ENCODE measurements at regions not wholly inside any gene's neighbourhood (a gene's known extent, or its start where the extent isn't known, plus 50 kb on each side); places are given as distances from the start of the nearest gene placed in this dataset.
A peak's percentile ranks its signal among the peaks of the same experiment; 100 is the strongest.
"Not testable (repeated sequence)": the region's sequence is repeated elsewhere in the genome, so short reads cannot be mapped to it uniquely, and the experiment has no call there.

DNA sequence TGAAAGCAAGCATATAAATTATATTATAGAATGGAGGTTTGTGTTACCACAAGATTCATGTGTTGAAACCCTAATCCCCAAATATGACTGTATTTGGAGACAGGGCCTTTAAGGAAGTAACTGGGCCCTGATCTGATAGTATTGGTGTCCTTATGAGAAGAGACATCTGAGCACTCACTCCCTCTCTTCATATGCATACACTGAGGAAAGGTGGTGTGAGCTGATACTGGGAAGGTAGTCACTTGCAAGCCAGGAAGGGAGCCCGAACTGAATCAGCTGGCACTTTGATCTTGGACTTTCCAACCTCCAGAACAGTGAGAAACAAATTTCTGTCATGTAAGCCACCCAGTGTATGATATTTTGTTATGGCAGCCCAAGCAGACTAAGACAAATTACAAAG is 66.9 kb upstream of the RHOBTB1 start:
- no peaks in the 10 kb centered on the region for H3K27me3 ChIP-seq
- DNase-seq, result no peak

DNA sequence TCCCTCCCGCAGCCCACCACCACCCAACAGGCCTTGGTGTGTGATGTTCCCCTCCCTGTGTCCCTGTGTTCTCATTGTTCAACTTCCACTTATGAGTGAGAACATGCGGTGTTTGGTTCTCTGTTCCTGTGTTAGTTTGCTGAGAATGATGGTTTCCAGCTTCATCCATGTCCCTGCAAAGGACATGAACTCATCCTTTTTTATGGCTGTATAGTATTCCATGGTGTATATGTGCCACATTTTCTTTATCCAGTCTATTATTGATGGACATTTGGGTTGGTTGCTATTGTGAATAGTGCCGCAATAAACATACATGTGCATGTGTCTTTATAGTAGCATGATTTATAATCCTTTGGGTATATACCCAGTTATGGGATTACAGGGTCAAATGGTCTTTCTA is 59.1 kb upstream of the RHOBTB1 start:
- not testable (repeated sequence) for DNase-seq, H3K27me3 ChIP-seq, H3K9me3 ChIP-seq, H3K27ac ChIP-seq, H3K4me3 ChIP-seq, H3K36me3 ChIP-seq
- H3K4me1 ChIP-seq, result peaks cover 0 to 13% (median 3%) of the 10 kb centered on the region in 4 donors

More for the DNA sequence above, 66.9 kb upstream of the RHOBTB1 start:
- H3K9me3 ChIP-seq, result no peaks in the 10 kb centered on the region
- TF ChIP-seq, protein P1, sequence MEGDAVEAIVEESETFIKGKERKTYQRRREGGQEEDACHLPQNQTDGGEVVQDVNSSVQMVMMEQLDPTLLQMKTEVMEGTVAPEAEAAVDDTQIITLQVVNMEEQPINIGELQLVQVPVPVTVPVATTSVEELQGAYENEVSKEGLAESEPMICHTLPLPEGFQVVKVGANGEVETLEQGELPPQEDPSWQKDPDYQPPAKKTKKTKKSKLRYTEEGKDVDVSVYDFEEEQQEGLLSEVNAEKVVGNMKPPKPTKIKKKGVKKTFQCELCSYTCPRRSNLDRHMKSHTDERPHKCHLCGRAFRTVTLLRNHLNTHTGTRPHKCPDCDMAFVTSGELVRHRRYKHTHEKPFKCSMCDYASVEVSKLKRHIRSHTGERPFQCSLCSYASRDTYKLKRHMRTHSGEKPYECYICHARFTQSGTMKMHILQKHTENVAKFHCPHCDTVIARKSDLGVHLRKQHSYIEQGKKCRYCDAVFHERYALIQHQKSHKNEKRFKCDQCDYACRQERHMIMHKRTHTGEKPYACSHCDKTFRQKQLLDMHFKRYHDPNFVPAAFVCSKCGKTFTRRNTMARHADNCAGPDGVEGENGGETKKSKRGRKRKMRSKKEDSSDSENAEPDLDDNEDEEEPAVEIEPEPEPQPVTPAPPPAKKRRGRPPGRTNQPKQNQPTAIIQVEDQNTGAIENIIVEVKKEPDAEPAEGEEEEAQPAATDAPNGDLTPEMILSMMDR (IDR thresholded peaks at IDR 0.05), result no peak
- no peak for TF ChIP-seq POLR2A (IDR thresholded peaks at IDR 0.05)
- peaks cover 0 to 3% (median 0%) of the 10 kb centered on the region in 4 donors for H3K4me1 ChIP-seq
- no peak overlapping the region for H3K4me3 ChIP-seq
- H3K27ac ChIP-seq, result no peak overlapping the region
- H3K36me3 ChIP-seq, result no peaks in the 10 kb centered on the region

DNA sequence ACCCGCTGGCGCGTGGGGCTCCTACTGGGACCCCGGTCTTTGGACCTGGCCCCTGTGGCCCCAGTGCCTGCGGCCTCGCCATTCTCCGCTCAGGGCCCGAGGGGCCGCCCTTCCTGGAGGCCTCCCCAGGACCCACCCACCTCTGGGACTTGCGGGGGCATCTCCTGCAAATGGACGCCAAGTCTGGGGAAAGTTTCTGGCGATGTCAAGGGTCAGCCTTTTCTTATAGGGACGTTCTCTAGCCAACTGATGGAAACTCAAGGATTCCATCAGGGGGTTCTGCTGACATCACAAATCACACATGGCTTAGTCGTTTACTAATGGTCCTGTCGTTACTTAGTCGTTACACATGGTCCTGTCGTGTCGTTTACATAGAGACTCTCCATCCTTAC is 57.7 kb upstream of the RHOBTB1 start:
- Histone ChIP-seq H3K27ac (no peak overlapping the region), H3K4me1 (peaks cover 0 to 13% (median 3%) of the 10 kb centered on the region in 4 donors), H3K27me3 (no peaks in the 10 kb centered on the region), H3K9me3 (no peaks in the 10 kb centered on the region), H3K36me3 (no peaks in the 10 kb centered on the region), H3K4me3 (peak overlapping the region; percentile 24 to 66 (median 46))
- no peak for TF ChIP-seq POLR2A (IDR thresholded peaks at IDR 0.05)
- TF ChIP-seq, protein P1 (IDR thresholded peaks at IDR 0.05), result no peak
- DNase-seq, result no peak

DNA sequence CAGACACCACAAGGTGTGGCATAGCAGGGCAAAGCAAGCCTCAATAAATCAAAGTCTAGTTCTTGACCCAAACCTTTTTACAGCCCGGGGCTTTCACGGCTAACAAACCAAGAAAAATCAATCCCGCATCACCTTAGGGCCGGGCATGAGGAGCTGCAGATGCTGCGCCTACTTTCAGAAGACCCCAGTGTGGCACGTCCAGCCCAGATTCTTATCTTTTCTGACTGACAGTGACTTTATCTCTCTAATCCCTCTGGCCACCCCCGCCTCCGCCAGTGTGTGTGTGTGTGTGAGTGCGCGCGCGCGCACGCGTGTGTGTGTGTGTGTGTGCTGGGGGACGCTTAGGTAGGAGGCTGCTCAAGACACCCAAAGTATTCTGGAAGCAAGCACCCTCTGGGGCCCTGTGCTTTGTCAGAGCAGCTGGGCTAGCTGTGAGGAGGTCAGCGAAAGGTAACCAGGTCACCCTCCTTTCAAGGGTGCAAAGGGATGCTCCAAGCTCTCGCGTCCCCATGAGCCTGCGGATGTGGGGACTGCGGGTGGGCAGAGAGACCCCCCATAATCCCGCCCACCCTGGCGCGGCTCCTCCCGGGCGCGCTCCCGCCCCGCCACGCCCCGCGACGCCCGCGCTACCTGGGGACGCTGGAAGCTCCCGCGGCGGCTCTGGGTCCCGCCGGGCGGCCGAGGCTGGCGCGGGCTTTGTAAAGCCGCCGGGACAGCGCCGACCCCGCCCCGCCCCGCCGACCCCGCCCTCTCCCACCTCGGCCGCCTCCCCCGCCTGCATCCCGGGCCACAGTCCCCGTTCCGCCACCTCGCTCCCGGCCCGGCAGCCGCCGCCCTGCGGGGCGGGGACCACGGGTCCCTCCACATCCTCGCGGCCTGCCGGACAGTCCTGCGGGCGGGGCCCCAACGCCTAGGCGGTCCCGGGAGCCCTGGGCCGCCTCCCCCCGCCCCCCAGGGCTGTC is 57.1 kb upstream of the RHOBTB1 start:
- DNase-seq, result peak in 1 of 3 donors; percentile 52
- peak overlapping the region in 1 of 4 donors; percentile 47 for H3K27ac ChIP-seq

DNA sequence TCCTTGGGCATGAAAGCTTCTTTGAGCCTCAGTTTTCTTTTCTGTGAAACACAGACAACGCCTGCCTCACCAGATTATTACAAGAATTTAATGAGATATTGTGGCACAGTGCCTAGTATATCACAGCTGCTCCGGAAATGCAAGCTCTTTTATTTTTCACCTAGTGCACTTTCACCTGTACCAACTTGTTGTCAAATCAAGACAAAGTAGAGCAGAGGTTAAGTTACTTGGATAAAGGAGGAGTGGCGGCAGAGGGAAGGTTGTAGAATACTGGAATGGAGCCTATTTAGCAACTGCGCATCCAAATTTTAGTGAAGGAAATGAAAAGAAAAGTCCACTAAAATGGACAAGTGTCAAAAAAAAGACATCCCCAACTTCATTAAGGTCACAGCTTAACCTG is 54.9 kb upstream of the RHOBTB1 start:
- no peaks in the 10 kb centered on the region for H3K36me3 ChIP-seq
- no peak for TF ChIP-seq POLR2A (IDR thresholded peaks at IDR 0.05)
- TF ChIP-seq, protein P1 (IDR thresholded peaks at IDR 0.05), result no peak
- H3K4me3 ChIP-seq, result no peak overlapping the region
- DNase-seq, result no peak
- H3K27me3 ChIP-seq, result no peaks in the 10 kb centered on the region
- peaks cover 0 to 13% (median 3%) of the 10 kb centered on the region in 4 donors for H3K4me1 ChIP-seq
- no peak overlapping the region for H3K27ac ChIP-seq
- H3K9me3 ChIP-seq, result no peaks in the 10 kb centered on the region

More for the DNA sequence above, 57.1 kb upstream of the RHOBTB1 start:
- no peak for TF ChIP-seq POLR2A (IDR thresholded peaks at IDR 0.05)
- TF ChIP-seq, protein P1 (IDR thresholded peaks at IDR 0.05), result no peak
- H3K9me3 ChIP-seq, result no peaks in the 10 kb centered on the region
- peak overlapping the region; percentile 24 to 66 (median 46) for H3K4me3 ChIP-seq
- H3K27me3 ChIP-seq, result no peaks in the 10 kb centered on the region
- H3K36me3 ChIP-seq, result no peaks in the 10 kb centered on the region
- H3K4me1 ChIP-seq, result peaks cover 0 to 13% (median 3%) of the 10 kb centered on the region in 4 donors

DNA sequence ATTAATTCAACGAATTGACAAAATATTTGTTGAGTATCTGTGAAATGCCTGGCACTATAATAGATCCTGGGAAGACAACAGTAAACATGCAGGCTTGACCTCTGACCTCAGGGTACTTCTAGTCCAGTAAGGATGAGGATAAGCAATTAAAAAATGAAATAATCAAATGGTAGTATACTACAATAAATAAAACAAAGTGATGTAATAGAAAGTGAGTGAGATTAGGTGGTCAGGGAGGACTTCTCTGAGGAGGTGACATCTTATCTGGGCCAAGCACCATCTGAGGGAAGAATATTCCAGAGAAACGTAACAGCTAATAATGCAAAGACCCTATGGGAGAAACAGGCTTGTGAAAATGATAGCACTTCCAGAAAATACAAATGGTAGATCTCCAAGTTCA is 50.1 kb upstream of the RHOBTB1 start:
- Histone ChIP-seq H3K27ac (no peak overlapping the region), H3K36me3 (no peaks in the 10 kb centered on the region), H3K4me3 (no peak overlapping the region), H3K27me3 (no peaks in the 10 kb centered on the region), H3K4me1 (no peaks in the 10 kb centered on the region), H3K9me3 (no peaks in the 10 kb centered on the region)
- DNase-seq, result no peak
- TF ChIP-seq, protein P1 (IDR thresholded peaks at IDR 0.05), result no peak
- TF ChIP-seq POLR2A (IDR thresholded peaks at IDR 0.05), result no peak

All from Peyer's patch (tissue), 4 donors.